Endodermal cell (in vitro differentiated cells): ENCODE measurements at regions not wholly inside any gene's neighbourhood (a gene's known extent, or its start where the extent isn't known, plus 50 kb on each side); places are given as distances from the start of the nearest gene placed in this dataset.

Experiments used
- DNase-seq: peaks from one replicate; pipeline ENCODE4 v3.0.0-alpha.2; 2017
- H3K27ac ChIP-seq: 2 replicates; pipeline ENCODE4 v1.5.1; 2013; ENCODE audit warnings: mild to moderate bottlenecking, low read depth, low read length, moderate library complexity
- H3K27me3 ChIP-seq: 2 replicates; pipeline ENCODE4 v1.6.1; 2013; ENCODE audit warnings: mild to moderate bottlenecking, low read length, moderate library complexity; ENCODE audit not compliant: insufficient read depth, control insufficient read depth, poor library complexity, severe bottlenecking
- H3K36me3 ChIP-seq: 2 replicates; pipeline ENCODE4 v1.7.0; 2013; ENCODE audit warnings: mild to moderate bottlenecking, low read length, moderate library complexity; ENCODE audit not compliant: control insufficient read depth, insufficient read depth
- H3K4me1 ChIP-seq: one replicate; pipeline ENCODE4 v1.7.0; 2013; ENCODE audit warnings: low read length; ENCODE audit not compliant: control insufficient read depth, insufficient read depth
- H3K4me3 ChIP-seq: 2 replicates; pipeline ENCODE4 v1.5.1; 2013; ENCODE audit warnings: mild to moderate bottlenecking, low read length, moderate library complexity
- H3K9ac ChIP-seq: 2 replicates; pipeline ENCODE4 v1.6.1; 2013; ENCODE audit warnings: mild to moderate bottlenecking, low read length, moderate library complexity; ENCODE audit not compliant: poor library complexity, severe bottlenecking; ENCODE audit errors: extremely low read depth
- H3K9me3 ChIP-seq: 2 replicates; pipeline ENCODE4 v1.6.1; 2013; ENCODE audit warnings: mild to moderate bottlenecking, low read length, moderate library complexity; ENCODE audit not compliant: control insufficient read depth
- H3K27ac Mint-ChIP-seq: 2 replicates; pipeline ENCODE4 v1.8.0; 2020; ENCODE audit warnings: mixed read lengths
- H3K27me3 Mint-ChIP-seq: 2 replicates; pipeline ENCODE4 v1.8.0; 2021; ENCODE audit warnings: mild to moderate bottlenecking, mixed read lengths; ENCODE audit not compliant: insufficient read depth
- H3K36me3 Mint-ChIP-seq: 2 replicates; pipeline ENCODE4 v1.8.0; 2020; ENCODE audit warnings: low read depth, mixed read lengths
- H3K4me1 Mint-ChIP-seq: 2 replicates; pipeline ENCODE4 v1.8.0; 2020; ENCODE audit warnings: mixed read lengths
- H3K4me3 Mint-ChIP-seq: 2 replicates; pipeline ENCODE4 v1.8.0; 2020; ENCODE audit warnings: mild to moderate bottlenecking, moderate library complexity, mixed read lengths
- H3K9me3 Mint-ChIP-seq: 2 replicates; pipeline ENCODE4 v1.8.0; 2020; ENCODE audit warnings: mild to moderate bottlenecking, mixed read lengths
- WGBS, 2 experiments: methylation state at CpG; one replicate each; pipeline versions ENCODE4 v1.1.5 to v1.1.7; 2013; ENCODE audit warnings: missing lambda C conversion rate in 2 of 2, mixed read lengths in 1 of 2; ENCODE audit not compliant: insufficient coverage in 1 of 2, insufficient read length in 1 of 2; 5-methylcytosine and 5-hydroxymethylcytosine counted together
- TF ChIP-seq, protein P1 (sequence below): fragments of 200-600 bp; sonication (generic); conservative IDR thresholded peaks from 2 replicates; pipeline ENCODE4 v1.5.0; 2021; ENCODE audit warnings: antibody characterized with exemption, mild to moderate bottlenecking

DNA sequence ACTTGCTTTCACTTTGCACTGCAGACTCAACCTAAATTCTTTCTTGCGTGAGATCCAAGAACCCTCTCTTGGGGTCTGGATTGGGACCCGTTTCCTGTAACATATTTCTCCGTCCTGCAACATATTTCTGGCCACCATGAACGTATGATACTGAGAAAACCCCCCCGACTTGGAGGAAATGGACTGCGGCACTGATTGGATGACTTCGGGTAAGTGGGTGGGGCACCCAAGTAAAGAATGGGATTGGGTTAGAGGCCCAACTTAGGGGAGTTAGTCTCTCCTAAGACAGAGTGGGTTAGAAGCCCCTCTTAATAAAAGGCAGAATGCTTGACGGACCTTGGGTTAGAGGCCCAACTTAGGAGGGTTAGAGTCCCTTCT is 690.4 kb downstream of the UQCRFS1 start:
- H3K9me3 Mint-ChIP-seq, result peaks cover 16% of the 10 kb centered on the region
- Histone ChIP-seq H3K27ac (no peak overlapping the region), H3K9ac (no peak overlapping the region), H3K9me3 (peaks cover 8% of the 10 kb centered on the region), H3K27me3 (no peaks in the 10 kb centered on the region), H3K4me1 (no peaks in the 10 kb centered on the region), H3K4me3 (no peak overlapping the region), H3K36me3 (no peaks in the 10 kb centered on the region)
- WGBS, 2 experiments, result 96 to 99% methylated on average over 8 of the region's 8 CpGs
- TF ChIP-seq, protein P1, sequence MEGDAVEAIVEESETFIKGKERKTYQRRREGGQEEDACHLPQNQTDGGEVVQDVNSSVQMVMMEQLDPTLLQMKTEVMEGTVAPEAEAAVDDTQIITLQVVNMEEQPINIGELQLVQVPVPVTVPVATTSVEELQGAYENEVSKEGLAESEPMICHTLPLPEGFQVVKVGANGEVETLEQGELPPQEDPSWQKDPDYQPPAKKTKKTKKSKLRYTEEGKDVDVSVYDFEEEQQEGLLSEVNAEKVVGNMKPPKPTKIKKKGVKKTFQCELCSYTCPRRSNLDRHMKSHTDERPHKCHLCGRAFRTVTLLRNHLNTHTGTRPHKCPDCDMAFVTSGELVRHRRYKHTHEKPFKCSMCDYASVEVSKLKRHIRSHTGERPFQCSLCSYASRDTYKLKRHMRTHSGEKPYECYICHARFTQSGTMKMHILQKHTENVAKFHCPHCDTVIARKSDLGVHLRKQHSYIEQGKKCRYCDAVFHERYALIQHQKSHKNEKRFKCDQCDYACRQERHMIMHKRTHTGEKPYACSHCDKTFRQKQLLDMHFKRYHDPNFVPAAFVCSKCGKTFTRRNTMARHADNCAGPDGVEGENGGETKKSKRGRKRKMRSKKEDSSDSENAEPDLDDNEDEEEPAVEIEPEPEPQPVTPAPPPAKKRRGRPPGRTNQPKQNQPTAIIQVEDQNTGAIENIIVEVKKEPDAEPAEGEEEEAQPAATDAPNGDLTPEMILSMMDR, result no peak
- H3K4me3 Mint-ChIP-seq, result no peak overlapping the region
- H3K27ac Mint-ChIP-seq, result no peak overlapping the region
- H3K4me1 Mint-ChIP-seq, result peaks cover 10% of the 10 kb centered on the region
- no peak for DNase-seq
- H3K36me3 Mint-ChIP-seq, result peaks cover 1% of the 10 kb centered on the region
- peaks cover 2% of the 10 kb centered on the region for H3K27me3 Mint-ChIP-seq

DNA sequence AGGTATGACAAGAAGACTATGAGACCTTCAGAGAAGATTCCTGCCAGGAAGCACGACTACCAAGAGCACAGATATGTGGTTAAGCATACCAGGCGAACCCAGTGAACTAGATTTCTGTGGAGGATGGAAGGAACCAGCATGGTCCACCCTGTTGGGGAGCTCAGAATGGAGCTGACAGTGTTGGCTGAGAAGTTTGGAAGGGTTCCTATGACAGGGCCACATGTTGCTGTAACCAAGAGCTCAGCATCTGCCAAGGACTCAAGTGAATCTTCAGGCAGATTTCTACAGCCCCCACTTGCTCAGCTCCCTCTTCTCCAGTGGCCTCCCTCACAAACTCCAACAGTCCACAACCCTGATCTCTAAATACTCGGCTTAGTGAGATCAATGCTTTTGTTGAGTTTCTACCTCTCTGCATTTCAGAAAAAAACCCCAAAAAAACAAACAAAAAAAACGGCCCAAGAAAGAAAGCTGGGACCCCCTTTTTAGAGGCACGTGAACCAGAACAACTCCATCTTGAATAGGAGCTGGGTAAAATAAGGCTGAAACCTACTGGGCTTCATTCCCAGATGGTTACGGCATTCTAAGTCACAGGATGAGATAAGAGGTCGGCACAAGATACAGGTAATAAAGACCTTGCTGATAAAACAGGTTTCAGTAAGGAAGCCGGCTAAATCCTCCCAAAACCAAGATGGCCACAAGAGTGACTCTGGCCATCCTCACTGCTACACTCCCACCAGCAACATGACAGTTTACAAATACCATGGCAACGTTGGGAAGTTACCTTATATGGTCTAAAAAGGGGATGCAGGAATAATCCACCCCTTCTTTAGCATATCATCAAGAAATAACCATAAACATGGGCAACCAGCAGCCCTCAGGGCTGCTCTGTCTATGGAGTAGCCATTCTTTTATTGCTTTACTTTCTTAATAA is 691.1 kb downstream of the UQCRFS1 start:
- DNase-seq, result no peak
- Histone ChIP-seq H3K36me3 (no peaks in the 10 kb centered on the region), H3K9me3 (peaks cover 8% of the 10 kb centered on the region), H3K27ac (no peak overlapping the region), H3K4me3 (no peak overlapping the region), H3K27me3 (no peaks in the 10 kb centered on the region), H3K9ac (no peak overlapping the region), H3K4me1 (no peaks in the 10 kb centered on the region)
- H3K36me3 Mint-ChIP-seq, result peaks cover 1% of the 10 kb centered on the region
- 89 to 90% methylated on average over 5 to 9 of the region's 9 CpGs for WGBS, 2 experiments
- H3K27me3 Mint-ChIP-seq, result peaks cover 2% of the 10 kb centered on the region
- no peak overlapping the region for H3K27ac Mint-ChIP-seq
- TF ChIP-seq, protein P1, result no peak
- no peak overlapping the region for H3K4me3 Mint-ChIP-seq
- peaks cover 16% of the 10 kb centered on the region for H3K9me3 Mint-ChIP-seq
- peaks cover 10% of the 10 kb centered on the region for H3K4me1 Mint-ChIP-seq

DNA sequence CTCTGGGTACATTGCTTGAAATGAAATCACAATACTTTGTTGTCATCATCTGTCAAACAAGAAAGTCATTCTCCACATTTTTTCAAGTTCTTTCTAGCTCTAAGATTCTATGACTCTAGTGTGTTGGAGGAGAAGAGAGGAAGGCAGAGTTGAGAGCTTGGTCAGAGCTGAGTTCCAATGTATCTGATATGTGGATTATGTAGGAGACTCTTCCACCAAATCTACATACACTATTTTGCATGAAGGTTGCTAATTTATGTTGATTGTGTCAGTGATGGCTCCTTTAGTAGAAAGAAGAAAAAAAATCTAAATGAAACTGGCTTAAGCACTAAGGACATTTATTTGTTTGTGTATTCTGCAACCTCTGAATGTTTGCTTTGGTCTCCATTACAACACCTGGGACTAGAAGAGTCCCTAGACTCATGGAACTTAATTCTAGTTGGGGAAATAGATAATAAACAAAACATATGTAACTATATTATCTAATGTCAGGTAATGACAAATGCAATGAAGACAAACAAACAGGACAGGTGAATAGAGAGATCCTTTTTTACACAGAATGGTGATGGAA is 691.9 kb downstream of the UQCRFS1 start:
- H3K27ac Mint-ChIP-seq, result no peak overlapping the region

More for the DNA sequence above, 691.9 kb downstream of the UQCRFS1 start:
- H3K36me3 Mint-ChIP-seq, result peaks cover 1% of the 10 kb centered on the region
- H3K4me3 ChIP-seq, result no peak overlapping the region
- peaks cover 10% of the 10 kb centered on the region for H3K4me1 Mint-ChIP-seq
- H3K27ac ChIP-seq, result no peak overlapping the region
- H3K4me1 ChIP-seq, result no peaks in the 10 kb centered on the region
- no peak overlapping the region for H3K4me3 Mint-ChIP-seq
- peaks cover 13% of the 10 kb centered on the region for H3K9me3 Mint-ChIP-seq
- DNase-seq, result no peak
- no peaks in the 10 kb centered on the region for H3K27me3 ChIP-seq
- peaks cover 2% of the 10 kb centered on the region for H3K27me3 Mint-ChIP-seq
- no peak overlapping the region for H3K9ac ChIP-seq
- TF ChIP-seq, protein P1, result no peak
- H3K36me3 ChIP-seq, result no peaks in the 10 kb centered on the region
- H3K9me3 ChIP-seq, result peaks cover 2% of the 10 kb centered on the region
